Neural progenitor cell (in vitro differentiated cells): ENCODE measurements at regions not wholly inside any gene's neighbourhood (a gene's known extent, or its start where the extent isn't known, plus 50 kb on each side); places are given as distances from the start of the nearest gene placed in this dataset.

Experiments used
- DNase-seq: peaks from one replicate; pipeline ENCODE4 v3.0.0-alpha.2; 2016; ENCODE audit warnings: low spot score
- H2AFZ ChIP-seq: fragments of 200-600 bp; sonication (generic); replicated peaks from 2 replicates; pipeline ENCODE4 v1.6.1; 2016; ENCODE audit warnings: antibody characterized with exemption
- H3F3A ChIP-seq: fragments of 200-600 bp; sonication (generic); 2 replicates; pipeline ENCODE4 v1.6.1; 2016; ENCODE audit warnings: antibody characterized with exemption, low read depth
- H3K27ac ChIP-seq: fragments of 200-600 bp; sonication (generic); 2 replicates; pipeline ENCODE4 v1.5.1; 2016; ENCODE audit warnings: mild to moderate bottlenecking
- H3K27me3 ChIP-seq: fragments of 200-600 bp; sonication (generic); 2 replicates; pipeline ENCODE4 v1.6.1; 2016; ENCODE audit warnings: mild to moderate bottlenecking, moderate library complexity
- H3K36me3 ChIP-seq: fragments of 200-600 bp; sonication (generic); 2 replicates; pipeline ENCODE4 v1.5.1; 2016
- H3K4me1 ChIP-seq: fragments of 200-600 bp; sonication (generic); 2 replicates; pipeline ENCODE4 v1.6.1; 2016; ENCODE audit warnings: mixed run types
- H3K4me2 ChIP-seq: fragments of 200-600 bp; sonication (generic); 2 replicates; pipeline ENCODE4 v1.6.1; 2016
- H3K4me3 ChIP-seq: fragments of 200-600 bp; sonication (generic); 2 replicates; pipeline ENCODE4 v1.5.1; 2016
- H3K79me2 ChIP-seq: fragments of 200-600 bp; sonication (generic); 2 replicates; pipeline ENCODE4 v1.6.1; 2016; ENCODE audit warnings: low read depth
- H3K9ac ChIP-seq: fragments of 200-600 bp; sonication (generic); 2 replicates; pipeline ENCODE4 v1.6.1; 2016
- H3K9me3 ChIP-seq: fragments of 200-600 bp; sonication (generic); 2 replicates; pipeline ENCODE4 v1.5.1; 2016; ENCODE audit warnings: low read depth
- H4K20me1 ChIP-seq: fragments of 200-600 bp; sonication (generic); 2 replicates; pipeline ENCODE4 v1.6.1; 2016; ENCODE audit warnings: low read depth
- H3K27ac Mint-ChIP-seq: 3 replicates; pipeline ENCODE4 v1.8.0; 2021; ENCODE audit warnings: mixed read lengths
- H3K27me3 Mint-ChIP-seq: 2 replicates; pipeline ENCODE4 v1.8.0; 2022; ENCODE audit warnings: low read depth, mild to moderate bottlenecking, inconsistent platforms, moderate library complexity, mixed read lengths; ENCODE audit not compliant: insufficient read depth
- H3K36me3 Mint-ChIP-seq: 3 replicates; pipeline ENCODE4 v1.8.0; 2021; ENCODE audit warnings: mixed read lengths
- H3K4me1 Mint-ChIP-seq: 3 replicates; pipeline ENCODE4 v1.8.0; 2021; ENCODE audit warnings: mixed read lengths
- H3K4me3 Mint-ChIP-seq: 3 replicates; pipeline ENCODE4 v1.8.0; 2021; ENCODE audit warnings: mild to moderate bottlenecking, moderate library complexity, mixed read lengths
- H3K9me3 Mint-ChIP-seq: 3 replicates; pipeline ENCODE4 v1.8.0; 2020; ENCODE audit warnings: mixed read lengths
- CTCF ChIP-seq: fragments of 200-600 bp; sonication (generic); IDR thresholded peaks from 2 replicates; pipeline ENCODE4 v1.5.1; 2017; ENCODE audit warnings: antibody characterized with exemption, mild to moderate bottlenecking
- EZH2 ChIP-seq: fragments of 200-600 bp; sonication (generic); IDR thresholded peaks from 2 replicates; pipeline ENCODE4 v1.6.1; 2017; ENCODE audit warnings: antibody characterized with exemption, mild to moderate bottlenecking, moderate library complexity
- EZH2phosphoT487 ChIP-seq: fragments of 200-600 bp; sonication (generic); IDR thresholded peaks from 2 replicates; pipeline ENCODE4 v1.6.1; 2017; ENCODE audit warnings: antibody characterized with exemption

DNA sequence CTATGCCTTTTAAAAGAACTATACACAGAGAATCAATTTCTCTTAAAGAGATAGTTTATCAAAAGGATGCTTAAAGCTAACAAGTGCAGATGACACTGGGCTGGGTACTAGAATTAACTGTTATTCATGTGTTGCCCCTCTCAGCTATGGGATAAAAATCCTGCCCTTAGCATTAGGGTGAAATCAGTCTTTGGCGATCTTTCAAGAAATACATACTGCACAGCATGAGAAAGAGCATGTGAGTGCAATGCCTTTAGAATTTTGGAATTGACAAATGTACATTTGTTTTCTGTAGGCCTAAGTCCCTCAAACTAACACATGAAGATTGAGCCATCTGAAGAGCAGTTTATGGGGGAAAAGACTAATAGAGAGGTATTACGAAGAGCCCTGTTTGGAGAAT, 115.4 kb downstream of the ZFP64 start:
- Histone ChIP-seq H3F3A (no peaks in the 10 kb centered on the region), H3K9me3 (no peaks in the 10 kb centered on the region), H3K4me2 (no peak overlapping the region), H3K4me1 (no peaks in the 10 kb centered on the region), H3K36me3 (no peaks in the 10 kb centered on the region), H3K79me2 (no peaks in the 10 kb centered on the region), H3K9ac (no peak overlapping the region), H2AFZ (no peak overlapping the region), H3K27ac (no peak overlapping the region), H3K27me3 (no peaks in the 10 kb centered on the region), H4K20me1 (no peaks in the 10 kb centered on the region), H3K4me3 (no peak overlapping the region)
- Mint-ChIP-seq H3K36me3 (no peaks in the 10 kb centered on the region), H3K27me3 (peaks cover 2% of the 10 kb centered on the region), H3K27ac (no peak overlapping the region), H3K4me3 (no peak overlapping the region), H3K9me3 (no peaks in the 10 kb centered on the region), H3K4me1 (no peaks in the 10 kb centered on the region)
- TF ChIP-seq EZH2 = no peak
- no peak for TF ChIP-seq CTCF
- TF ChIP-seq EZH2phosphoT487 = no peak
- no peak for DNase-seq

DNA sequence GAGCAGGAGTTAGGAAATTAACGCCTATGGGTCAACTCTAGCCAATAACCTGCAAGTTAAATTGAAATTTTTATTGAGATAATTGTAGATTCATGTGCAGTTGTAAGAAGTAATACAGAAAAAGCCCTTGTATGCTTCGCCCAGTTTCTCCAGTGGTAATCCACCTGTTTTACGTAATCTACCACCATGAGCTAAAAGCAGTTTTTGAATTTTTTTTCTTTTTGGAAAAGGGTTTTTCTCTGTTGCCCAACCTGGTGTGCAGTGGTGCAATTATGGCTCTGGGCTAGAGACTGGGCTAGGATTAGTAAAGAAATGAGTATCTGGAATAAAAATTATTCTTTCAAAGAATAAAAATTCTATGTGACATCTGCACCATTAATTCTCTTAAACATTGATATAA, 116.2 kb downstream of the ZFP64 start:
- DNase-seq = no peak
- no peak overlapping the region for H3K4me3 Mint-ChIP-seq
- TF ChIP-seq EZH2phosphoT487 (no peak), EZH2 (no peak), CTCF (no peak)

GRCh38 chr20:52071136-52071535, 120.4 kb downstream of the ZFP64 start:
- Mint-ChIP-seq H3K4me1 (no peaks in the 10 kb centered on the region), H3K36me3 (no peaks in the 10 kb centered on the region), H3K4me3 (no peak overlapping the region), H3K27ac (no peak overlapping the region), H3K27me3 (peaks cover 2% of the 10 kb centered on the region), H3K9me3 (no peaks in the 10 kb centered on the region)
- Histone ChIP-seq H3K9ac (no peak overlapping the region), H3K9me3 (no peaks in the 10 kb centered on the region), H3K27me3 (no peaks in the 10 kb centered on the region), H3K27ac (no peak overlapping the region), H4K20me1 (no peaks in the 10 kb centered on the region), H3K4me2 (no peak overlapping the region), H3K79me2 (no peaks in the 10 kb centered on the region), H2AFZ (no peak overlapping the region), H3K36me3 (no peaks in the 10 kb centered on the region), H3F3A (no peaks in the 10 kb centered on the region), H3K4me1 (peaks cover 4% of the 10 kb centered on the region), H3K4me3 (no peak overlapping the region)
- no peak for DNase-seq
- no peak for TF ChIP-seq EZH2phosphoT487
- TF ChIP-seq CTCF = no peak
- no peak for TF ChIP-seq EZH2

More for the DNA sequence above, 116.2 kb downstream of the ZFP64 start:
- H3K4me1 Mint-ChIP-seq = no peaks in the 10 kb centered on the region
- H3K79me2 ChIP-seq = no peaks in the 10 kb centered on the region
- H3K27ac Mint-ChIP-seq = no peak overlapping the region
- no peaks in the 10 kb centered on the region for H3K9me3 Mint-ChIP-seq
- H3K4me1 ChIP-seq = no peaks in the 10 kb centered on the region
- no peak overlapping the region for H3K4me3 ChIP-seq
- H3F3A ChIP-seq = no peaks in the 10 kb centered on the region
- H3K9ac ChIP-seq = no peak overlapping the region
- H3K36me3 ChIP-seq = no peaks in the 10 kb centered on the region
- H3K27me3 Mint-ChIP-seq = peaks cover 4% of the 10 kb centered on the region
- no peaks in the 10 kb centered on the region for H3K27me3 ChIP-seq
- H3K27ac ChIP-seq = no peak overlapping the region
- no peaks in the 10 kb centered on the region for H3K36me3 Mint-ChIP-seq
- H4K20me1 ChIP-seq = no peaks in the 10 kb centered on the region
- no peaks in the 10 kb centered on the region for H3K9me3 ChIP-seq
- no peak overlapping the region for H3K4me2 ChIP-seq
- no peak overlapping the region for H2AFZ ChIP-seq

- TF ChIP-seq EZH2phosphoT487 = no peak
- Histone ChIP-seq H3K9ac (no peak overlapping the region), H3K27ac (no peak overlapping the region), H3K79me2 (no peaks in the 10 kb centered on the region), H3K4me1 (peaks cover 4% of the 10 kb centered on the region), H3K9me3 (no peaks in the 10 kb centered on the region), H3K27me3 (no peaks in the 10 kb centered on the region), H3K4me2 (no peak overlapping the region), H2AFZ (no peak overlapping the region), H3K36me3 (no peaks in the 10 kb centered on the region), H3F3A (peaks cover 8% of the 10 kb centered on the region), H3K4me3 (no peak overlapping the region), H4K20me1 (no peaks in the 10 kb centered on the region)
- H3K27ac Mint-ChIP-seq = no peak overlapping the region
- no peaks in the 10 kb centered on the region for H3K27me3 Mint-ChIP-seq
- peaks cover 3% of the 10 kb centered on the region for H3K4me1 Mint-ChIP-seq
- DNase-seq = no peak
- H3K4me3 Mint-ChIP-seq = no peak overlapping the region
- H3K36me3 Mint-ChIP-seq = no peaks in the 10 kb centered on the region
- no peaks in the 10 kb centered on the region for H3K9me3 Mint-ChIP-seq
These were observed 126.6 kb downstream of the ZFP64 start for GRCh38 chr20:52064931-52065330.
